GM06990 (cell line): ENCODE measurements at regions not wholly inside any gene's neighbourhood (a gene's known extent, or its start where the extent isn't known, plus 50 kb on each side); places are given as distances from the start of the nearest gene placed in this dataset.
"Not testable (repeated sequence)": the region's sequence is repeated elsewhere in the genome, so short reads cannot be mapped to it uniquely, and the experiment has no call there.

Source experiments
- DNase-seq: peaks from one replicate; pipeline ENCODE4 v3.0.0-alpha.2; 2011; ENCODE audit not compliant: insufficient read length; ENCODE audit errors: extremely low read depth
- H3K27me3 ChIP-seq: replicated peaks from 2 replicates; pipeline ENCODE4 v1.6.0; 2011; ENCODE audit warnings: low read length; ENCODE audit not compliant: control insufficient read depth, insufficient read depth
- H3K36me3 ChIP-seq: 2 replicates; pipeline ENCODE4 v1.5.1; 2011; ENCODE audit warnings: low read length; ENCODE audit not compliant: control insufficient read depth, insufficient read depth
- H3K4me3 ChIP-seq: replicated peaks from 2 replicates; pipeline ENCODE4 v1.5.1; 2011; ENCODE audit warnings: low read depth, mild to moderate bottlenecking, control low read depth, low read length
- CTCF ChIP-seq: IDR thresholded peaks from 2 replicates; pipeline ENCODE4 v1.5.1; 2011; ENCODE audit warnings: low read length, control low read depth, mild to moderate bottlenecking, inconsistent platforms; ENCODE audit not compliant: insufficient read depth, poor library complexity, severe bottlenecking

- Histone ChIP-seq H3K27me3 (no peaks in the 10 kb centered on the region), H3K36me3 (no peaks in the 10 kb centered on the region), H3K4me3 (no peak overlapping the region)
- DNase-seq, result no peak
- TF ChIP-seq CTCF, result no peak
These were observed 637.6 kb downstream of the ADCYAP1 start for GRCh38 chr18:1542230-1542774.

GRCh38 chr18:1544016-1544415 is 639.3 kb downstream of the ADCYAP1 start:
- Histone ChIP-seq H3K4me3 (no peak overlapping the region), H3K36me3 (no peaks in the 10 kb centered on the region), H3K27me3 (no peaks in the 10 kb centered on the region)
- no peak for TF ChIP-seq CTCF
- DNase-seq, result no peak

GRCh38 chr18:1557711-1558110 is 653.0 kb downstream of the ADCYAP1 start:
- not testable (repeated sequence) for DNase-seq, H3K36me3 ChIP-seq, H3K27me3 ChIP-seq

GRCh38 chr18:1559563-1559962 is 654.9 kb downstream of the ADCYAP1 start:
- no peak for TF ChIP-seq CTCF
- Histone ChIP-seq H3K36me3 (no peaks in the 10 kb centered on the region), H3K27me3 (no peaks in the 10 kb centered on the region), H3K4me3 (no peak overlapping the region)
- DNase-seq, result no peak

More at GRCh38 chr18:1557711-1558110, 653.0 kb downstream of the ADCYAP1 start:
- H3K4me3 ChIP-seq, result not testable (repeated sequence)

- no peak for DNase-seq
- Histone ChIP-seq H3K4me3 (no peak overlapping the region), H3K36me3 (no peaks in the 10 kb centered on the region), H3K27me3 (no peaks in the 10 kb centered on the region)
- no peak for TF ChIP-seq CTCF
These were observed 660.1 kb downstream of the ADCYAP1 start for GRCh38 chr18:1564793-1565192.

- no peak for TF ChIP-seq CTCF
- no peaks in the 10 kb centered on the region for H3K27me3 ChIP-seq
- H3K36me3 ChIP-seq, result no peaks in the 10 kb centered on the region
- no peak for DNase-seq
- no peak overlapping the region for H3K4me3 ChIP-seq
These were observed 666.5 kb downstream of the ADCYAP1 start for GRCh38 chr18:1571206-1571605.
